Endothelial cell of umbilical vein (primary cell): ENCODE measurements at regions not wholly inside any gene's neighbourhood (a gene's known extent, or its start where the extent isn't known, plus 50 kb on each side); places are given as distances from the start of the nearest gene placed in this dataset.

Experiments used
- BruUV-seq: library from RNA; stranded (reverse); fragments of 400-500 nt; replicated peaks from 2 replicates; lab custom pipeline; 2021; lab: Mats Ljungman, UMichigan
- CTCF ChIA-PET: fragments of 300-600, 350-600 bp; sonication (Branson Sonifier 250); formaldehyde crosslinking; loops from one replicate; lab custom pipeline; 2021; ENCODE audit warnings: antibody characterized with exemption, inconsistent platforms; lab: Charles Lee
- POLR2A ChIA-PET: fragments of 300-600, 350-600 bp; sonication (Branson Sonifier 250); formaldehyde crosslinking; loops from one replicate; lab custom pipeline; 2021; ENCODE audit warnings: antibody characterized with exemption, inconsistent platforms; lab: Charles Lee
- DNase-seq: peaks from one replicate; pipeline ENCODE4 v3.0.0-alpha.2; 2011; ENCODE audit warnings: low read depth, low spot score
- FAIRE-seq: peaks from 2 replicates; lab custom pipeline; 2011; peaks lifted over from hg19 to GRCh38; lab: Jason Lieb, UNC
- H2AFZ ChIP-seq: 2 replicates; pipeline ENCODE4 v1.6.0; 2012; ENCODE audit warnings: low read depth, low read length, control low read depth, inconsistent platforms
- H3K27ac ChIP-seq: 2 replicates; pipeline ENCODE4 v1.5.1; 2011; ENCODE audit warnings: low read depth, mild to moderate bottlenecking, control low read depth, low read length, moderate library complexity; ENCODE audit not compliant: insufficient read depth
- H3K27me3 ChIP-seq, 2 experiments: 2 replicates each; pipeline versions ENCODE4 v1.6.0 to v1.6.1; 2011; ENCODE audit warnings: low read length in 2 of 2, mixed read lengths in 1 of 2; ENCODE audit not compliant: control insufficient read depth in 2 of 2, insufficient read depth in 2 of 2
- H3K36me3 ChIP-seq, 2 experiments: 2 replicates in 1 of 2; 3 replicates in 1 of 2; pipeline ENCODE4 v1.5.1; 2011; ENCODE audit warnings: low read length in 2 of 2, mild to moderate bottlenecking in 1 of 2, moderate library complexity in 1 of 2; ENCODE audit not compliant: control insufficient read depth in 2 of 2, insufficient read depth in 2 of 2; ENCODE audit errors: extremely low read depth in 1 of 2
- H3K4me1 ChIP-seq: 3 replicates; pipeline ENCODE4 v1.5.1; 2011; ENCODE audit warnings: mild to moderate bottlenecking, low read length; ENCODE audit not compliant: control insufficient read depth, insufficient read depth; ENCODE audit errors: extremely low read depth
- H3K4me2 ChIP-seq: 2 replicates; pipeline ENCODE4 v1.6.1; 2011; ENCODE audit warnings: low read length, control low read depth, mixed read lengths; ENCODE audit not compliant: insufficient read depth
- H3K4me3 ChIP-seq, 3 experiments: fragments of 200-600 bp in 1 of 3; sonication (generic), shearing (Covaris generic) in 1 of 3; replicated peaks in 1 of 3; 2 replicates each; pipeline ENCODE4 v1.5.1; 2011 to 2016; ENCODE audit warnings: control low read depth in 3 of 3, low read length in 3 of 3, mild to moderate bottlenecking in 2 of 3, inconsistent platforms in 1 of 3, low read depth in 1 of 3, moderate library complexity in 1 of 3; ENCODE audit not compliant: insufficient read depth in 1 of 3
- H3K79me2 ChIP-seq: 2 replicates; pipeline ENCODE4 v1.6.0; 2012; ENCODE audit warnings: low read length, inconsistent platforms; ENCODE audit not compliant: control insufficient read depth, insufficient read depth
- H3K9ac ChIP-seq: replicated peaks from 2 replicates; pipeline ENCODE3; 2011; ENCODE audit warnings: low read length, control low read depth; ENCODE audit not compliant: insufficient read depth; ENCODE audit errors: extremely low read depth
- H3K9me1 ChIP-seq: replicated peaks from 3 replicates; pipeline ENCODE4 v1.6.0; 2011; ENCODE audit warnings: mild to moderate bottlenecking, low read length; ENCODE audit not compliant: control insufficient read depth, insufficient read depth; ENCODE audit errors: extremely low read depth
- H3K9me3 ChIP-seq: replicated peaks from 2 replicates; pipeline ENCODE4 v1.5.1; 2012; ENCODE audit warnings: low read length, inconsistent platforms; ENCODE audit not compliant: control insufficient read depth, insufficient read depth
- H4K20me1 ChIP-seq: replicated peaks from 2 replicates; pipeline ENCODE3; 2011; ENCODE audit warnings: mild to moderate bottlenecking, low read length; ENCODE audit not compliant: control insufficient read depth, insufficient read depth; ENCODE audit errors: extremely low read depth
- EZH2 ChIP-seq: IDR thresholded peaks from 2 replicates; pipeline ENCODE4 v1.6.1; 2012; ENCODE audit warnings: borderline replicate concordance, low read depth, mild to moderate bottlenecking, moderate library complexity, low read length, inconsistent platforms; ENCODE audit not compliant: severe bottlenecking
- FOS ChIP-seq: IDR thresholded peaks from 2 replicates; pipeline ENCODE4 v1.6.1; 2011; ENCODE audit warnings: mild to moderate bottlenecking, low read length, moderate library complexity, borderline replicate concordance; ENCODE audit not compliant: insufficient read depth
- GATA2 ChIP-seq: IDR thresholded peaks from 2 replicates; pipeline ENCODE4 v1.7.0; 2011; ENCODE audit warnings: low read depth, mild to moderate bottlenecking, moderate library complexity, mixed read lengths, low read length; ENCODE audit not compliant: insufficient read length, insufficient read depth
- JUN ChIP-seq: IDR thresholded peaks from 2 replicates; pipeline ENCODE4 v1.6.1; 2011; ENCODE audit warnings: borderline replicate concordance, low read depth; ENCODE audit not compliant: insufficient read length, insufficient read depth
- MYC ChIP-seq: IDR thresholded peaks from one replicate; pipeline ENCODE4 v1.6.1; 2011; ENCODE audit warnings: mild to moderate bottlenecking, low read depth, low read length
- POLR2A ChIP-seq: IDR thresholded peaks from 2 replicates; pipeline ENCODE4 v1.6.1; 2012; ENCODE audit warnings: low read depth, mild to moderate bottlenecking, control low read depth, low read length
- POLR2AphosphoS5 ChIP-seq: IDR thresholded peaks from 2 replicates; pipeline ENCODE4 v1.6.1; 2012; ENCODE audit warnings: low read depth, mild to moderate bottlenecking, control low read depth, low read length, moderate library complexity; ENCODE audit not compliant: insufficient read depth
- dilution Hi-C: fragments of 300-500 bp; cut with MboI; formaldehyde crosslinking; loops from one replicate; pipeline ENCODE4 v1.15.0; 2019; ENCODE audit warnings: low sequenced_read_pairs; ENCODE audit not compliant: extremely low pct_ligation_motif_present
- intact Hi-C: fragments of 100-400 bp; cut with micrococcal nuclease; formaldehyde crosslinking; loops from one replicate; pipeline ENCODE4 v1.10.0; 2022
- TF ChIP-seq, protein P1 (sequence below), 2 donors: IDR thresholded peaks; 1 replicate in 1 of 2; 2 replicates in 1 of 2; pipeline ENCODE4 v1.5.1; 2011; ENCODE audit warnings: low read length in 2 of 2, mild to moderate bottlenecking in 2 of 2, moderate library complexity in 2 of 2, control low read depth in 1 of 2, inconsistent platforms in 1 of 2, low read depth in 1 of 2; ENCODE audit not compliant: insufficient read depth in 1 of 2; ENCODE audit errors: extremely low read depth in 1 of 2
- TF ChIP-seq, protein P2 (sequence below): IDR thresholded peaks from 2 replicates; pipeline ENCODE4 v1.6.1; 2011; ENCODE audit not compliant: insufficient read depth, insufficient read length

DNA sequence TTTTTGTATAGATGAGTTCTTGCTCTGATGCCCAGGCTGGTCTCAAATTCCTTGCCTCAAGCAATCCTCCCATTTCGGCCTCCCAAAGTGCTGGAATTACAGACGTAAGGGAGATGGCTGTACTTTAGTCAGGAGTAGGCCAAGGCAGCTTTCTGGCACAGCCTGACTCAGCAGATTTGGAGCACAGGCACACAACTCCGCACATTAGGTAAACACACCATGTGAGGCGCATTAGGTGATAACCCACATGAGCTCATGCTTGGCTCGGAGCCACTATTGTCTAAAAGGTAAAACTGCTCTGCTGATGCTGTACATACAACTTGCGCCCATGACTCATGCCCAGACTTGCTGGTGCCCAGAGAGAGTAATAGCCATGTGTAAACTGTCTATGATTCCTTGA is 1157.9 kb downstream of the TAF11L14 start:
- Histone ChIP-seq H3K9ac (no peak overlapping the region), H3K4me3 (no peak overlapping the region), H2AFZ (no peak overlapping the region), H3K79me2 (no peaks in the 10 kb centered on the region), H4K20me1 (no peaks in the 10 kb centered on the region), H3K27ac (no peak overlapping the region), H3K9me1 (no peaks in the 10 kb centered on the region), H3K4me1 (no peaks in the 10 kb centered on the region), H3K27me3 (no peaks in the 10 kb centered on the region), H3K9me3 (peaks cover 6% of the 10 kb centered on the region), H3K4me2 (no peak overlapping the region), H3K36me3 (no peaks in the 10 kb centered on the region)
- dilution Hi-C loops (no loop called here), intact Hi-C loops (no loop called here)
- DNase-seq (peak; percentile 1), FAIRE-seq (no peak)
- CTCF ChIA-PET, result no interaction called here
- no peak for TF ChIP-seq POLR2AphosphoS5
- TF ChIP-seq, protein P1, sequence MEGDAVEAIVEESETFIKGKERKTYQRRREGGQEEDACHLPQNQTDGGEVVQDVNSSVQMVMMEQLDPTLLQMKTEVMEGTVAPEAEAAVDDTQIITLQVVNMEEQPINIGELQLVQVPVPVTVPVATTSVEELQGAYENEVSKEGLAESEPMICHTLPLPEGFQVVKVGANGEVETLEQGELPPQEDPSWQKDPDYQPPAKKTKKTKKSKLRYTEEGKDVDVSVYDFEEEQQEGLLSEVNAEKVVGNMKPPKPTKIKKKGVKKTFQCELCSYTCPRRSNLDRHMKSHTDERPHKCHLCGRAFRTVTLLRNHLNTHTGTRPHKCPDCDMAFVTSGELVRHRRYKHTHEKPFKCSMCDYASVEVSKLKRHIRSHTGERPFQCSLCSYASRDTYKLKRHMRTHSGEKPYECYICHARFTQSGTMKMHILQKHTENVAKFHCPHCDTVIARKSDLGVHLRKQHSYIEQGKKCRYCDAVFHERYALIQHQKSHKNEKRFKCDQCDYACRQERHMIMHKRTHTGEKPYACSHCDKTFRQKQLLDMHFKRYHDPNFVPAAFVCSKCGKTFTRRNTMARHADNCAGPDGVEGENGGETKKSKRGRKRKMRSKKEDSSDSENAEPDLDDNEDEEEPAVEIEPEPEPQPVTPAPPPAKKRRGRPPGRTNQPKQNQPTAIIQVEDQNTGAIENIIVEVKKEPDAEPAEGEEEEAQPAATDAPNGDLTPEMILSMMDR (IDR thresholded peaks at IDR 0.05; ENCODE audit: extremely low read depth in 1 of 2, insufficient read depth in 1 of 2, low read depth in 1 of 2, low read length in 2 of 2), result no peak
- TF ChIP-seq, protein P2, sequence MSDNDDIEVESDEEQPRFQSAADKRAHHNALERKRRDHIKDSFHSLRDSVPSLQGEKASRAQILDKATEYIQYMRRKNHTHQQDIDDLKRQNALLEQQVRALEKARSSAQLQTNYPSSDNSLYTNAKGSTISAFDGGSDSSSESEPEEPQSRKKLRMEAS, result no peak
- no peak for TF ChIP-seq EZH2
- no peak for TF ChIP-seq GATA2
- no peak for TF ChIP-seq FOS
- no peak for TF ChIP-seq MYC
- TF ChIP-seq JUN, result no peak
- no peak for TF ChIP-seq POLR2A
- POLR2A ChIA-PET, result no interaction called here
- no TSS peak for BruUV-seq
